Stromal cell of bone marrow (primary cell): ENCODE measurements at regions not wholly inside any gene's neighbourhood (a gene's known extent, or its start where the extent isn't known, plus 50 kb on each side); places are given as distances from the start of the nearest gene placed in this dataset.

Experiments
- DNase-seq: peaks from one replicate; pipeline ENCODE4 v3.0.0-alpha.2; 2012; ENCODE audit warnings: low read depth

DNA sequence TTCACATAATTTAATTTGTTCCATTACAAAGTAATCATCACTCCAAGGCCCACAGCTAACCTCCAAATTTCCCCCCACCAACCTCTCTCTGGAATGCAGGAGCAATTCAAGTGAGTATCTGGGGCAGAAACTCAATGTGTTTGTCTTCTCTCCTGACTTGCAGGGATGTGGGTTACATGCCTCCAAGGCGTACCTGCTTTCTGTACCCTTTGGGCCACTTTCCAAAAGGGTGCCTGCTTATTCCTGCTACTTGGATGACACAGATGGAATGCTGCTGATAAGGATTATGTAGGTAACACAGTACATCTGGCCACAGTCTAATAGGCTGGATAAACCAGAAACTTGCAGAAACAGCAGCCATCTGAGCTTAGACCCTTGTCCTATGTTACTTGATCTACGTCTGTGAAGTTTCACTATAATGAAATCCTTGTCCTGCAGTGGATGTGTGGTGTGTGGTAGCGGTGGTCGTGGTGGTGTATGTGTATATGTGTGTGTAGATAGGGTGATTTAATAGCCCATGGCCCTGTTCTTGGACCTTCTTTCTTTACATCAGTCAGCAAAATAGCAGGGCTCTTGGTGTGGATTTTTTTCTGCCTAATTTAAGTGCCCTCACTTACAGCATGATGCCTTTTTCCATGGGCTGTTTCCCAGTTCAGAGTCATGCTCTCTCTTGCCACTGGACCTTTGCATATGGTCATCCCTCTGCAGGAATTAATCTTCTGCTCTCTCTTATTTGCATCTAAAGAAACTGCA lies 175.9 kb downstream of the ZDHHC21 start:
- DNase-seq = no peak

DNA sequence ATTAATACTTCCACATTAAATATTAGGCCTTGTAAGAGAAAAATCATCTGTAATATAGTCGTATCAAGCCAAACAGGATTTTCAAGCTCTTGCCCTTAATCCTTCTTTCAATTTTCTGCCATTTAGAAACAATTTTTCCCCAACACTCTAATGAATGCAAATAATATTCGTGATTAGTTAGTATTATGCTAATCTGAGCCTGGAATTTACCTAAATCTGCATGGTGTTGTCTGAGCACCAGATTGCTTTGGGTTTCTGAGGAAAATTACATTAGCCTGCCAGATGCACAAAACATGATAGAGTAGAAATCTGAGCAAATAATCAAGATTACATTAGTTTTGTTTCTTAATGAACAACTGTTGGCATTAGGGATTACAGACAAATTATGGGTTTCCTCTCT lies 176.6 kb downstream of the ZDHHC21 start:
- DNase-seq = no peak

DNA sequence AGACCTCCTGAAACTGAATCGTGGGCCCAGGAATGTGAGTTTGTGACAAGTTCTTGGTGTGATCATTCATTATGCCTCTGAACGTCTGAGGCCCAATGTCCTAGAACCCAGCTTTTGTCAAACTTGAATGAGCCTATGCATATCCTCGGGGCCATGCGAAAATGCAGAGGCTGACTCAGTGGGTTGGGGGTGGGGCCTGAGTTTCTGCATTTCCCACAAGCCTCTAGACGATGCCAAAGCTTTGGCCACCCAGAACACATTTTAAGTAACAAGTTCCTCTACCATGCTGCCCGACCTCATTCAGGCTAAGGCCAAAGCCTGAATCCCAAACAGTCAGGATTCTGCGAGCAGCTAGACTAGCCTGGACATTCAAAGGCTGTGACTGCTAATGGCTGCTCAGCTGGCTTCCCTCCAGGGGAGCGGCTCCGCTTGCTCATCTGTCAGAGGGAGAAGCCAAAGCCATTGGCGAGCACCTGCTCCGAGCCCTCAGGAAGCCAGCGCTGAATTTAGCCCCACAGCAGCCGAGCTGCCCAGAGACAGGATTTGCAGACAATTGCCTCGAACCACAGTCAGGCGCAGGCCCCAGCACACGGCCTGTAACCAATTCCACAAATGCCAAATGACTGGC lies 177.5 kb downstream of the ZDHHC21 start:
- peak; percentile 19 for DNase-seq

DNA sequence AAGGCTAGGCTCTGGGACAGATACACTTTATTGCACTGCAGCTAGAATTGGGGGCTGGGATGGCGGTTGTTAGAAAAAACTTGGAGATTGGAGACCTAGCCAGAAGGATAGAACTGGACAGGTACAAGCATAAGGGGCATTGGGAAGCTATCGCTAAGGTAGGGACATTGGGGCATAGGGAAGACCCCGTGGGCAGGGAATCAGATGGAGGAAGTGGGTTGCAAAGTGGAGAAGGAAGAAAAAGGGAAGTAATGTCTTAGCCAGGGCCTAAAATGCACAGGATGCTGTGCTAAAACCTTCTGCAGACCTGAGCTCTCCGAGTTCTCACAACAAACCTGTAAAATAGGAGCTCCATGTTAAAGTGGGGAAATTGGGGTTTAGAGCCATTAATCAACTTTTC lies 178.2 kb downstream of the ZDHHC21 start:
- DNase-seq = no peak

DNA sequence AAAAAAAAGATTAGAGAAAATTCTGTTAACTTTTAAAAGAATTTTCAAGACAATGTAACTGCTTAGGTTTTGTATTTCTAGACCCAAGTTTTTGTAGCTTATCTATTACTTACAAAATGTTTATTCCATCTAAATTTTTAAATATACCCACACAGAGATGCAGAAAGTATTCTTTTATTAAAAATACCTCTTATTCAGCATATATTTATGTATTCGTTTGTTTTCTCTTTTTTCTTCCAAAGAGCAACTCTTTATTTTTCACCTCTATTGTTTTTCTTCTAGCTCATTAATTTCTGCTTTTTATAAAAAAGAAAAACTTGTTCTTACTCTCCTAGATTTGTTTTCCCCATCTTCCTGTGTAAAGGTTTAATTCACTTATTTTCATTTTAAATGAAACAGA lies 180.3 kb downstream of the ZDHHC21 start:
- no peak for DNase-seq

DNA sequence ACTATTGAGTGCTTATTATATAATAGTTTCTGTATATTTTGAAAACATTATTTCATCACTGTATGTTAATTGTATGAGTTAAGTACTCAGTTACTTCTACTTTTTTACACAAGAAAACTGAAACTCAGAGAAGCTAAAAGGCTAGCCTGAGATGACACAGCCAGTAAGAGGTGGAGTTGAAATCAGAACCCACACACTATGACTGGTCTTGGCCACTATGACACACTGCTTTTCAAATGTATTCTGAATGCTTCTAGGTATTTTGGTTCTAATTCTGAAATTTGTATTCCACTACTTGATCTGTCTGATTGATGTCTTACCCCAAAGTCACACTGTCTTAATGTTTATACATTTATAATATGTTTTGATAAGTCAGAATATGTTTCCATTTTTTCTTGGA lies 181.8 kb downstream of the ZDHHC21 start:
- peak; percentile 50 for DNase-seq

DNA sequence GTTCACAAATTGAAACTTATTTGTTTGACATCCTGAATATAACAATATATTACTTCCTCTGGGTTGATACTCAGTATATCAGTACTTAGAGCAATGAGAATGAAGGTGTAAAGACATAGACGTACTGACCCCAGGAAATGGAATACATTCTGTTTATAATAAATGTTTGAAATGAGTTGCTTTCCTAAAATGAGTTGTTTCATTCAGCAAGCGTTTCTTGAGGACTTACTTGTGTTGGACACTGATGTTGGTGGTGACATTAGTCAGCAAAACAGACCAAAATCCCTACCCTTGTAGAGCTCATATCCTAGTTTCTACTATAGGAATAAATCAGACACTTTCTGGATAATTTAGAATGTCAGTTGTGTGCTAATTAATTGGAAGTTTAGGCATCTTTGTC lies 184.3 kb downstream of the ZDHHC21 start:
- DNase-seq = no peak

DNA sequence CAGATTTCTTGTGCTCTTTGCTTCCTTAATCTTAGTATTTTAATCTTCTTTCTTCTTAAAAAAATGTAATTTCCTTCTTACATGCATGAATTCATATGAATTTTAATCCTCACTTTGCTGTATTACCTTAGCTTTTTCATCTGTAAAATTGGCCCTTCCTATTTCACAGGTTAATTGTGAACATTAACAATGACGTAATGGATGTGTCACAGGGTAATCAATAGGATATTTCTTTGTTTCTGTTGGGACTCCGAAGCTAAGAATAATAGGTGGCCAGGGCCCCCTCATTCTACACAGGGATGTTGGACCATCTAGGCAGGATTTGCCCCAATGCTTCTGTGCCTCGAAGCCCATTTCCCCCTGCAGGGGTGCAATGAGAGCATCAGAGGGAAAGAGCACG lies 187.4 kb upstream of the NFIB start:
- DNase-seq = no peak

DNA sequence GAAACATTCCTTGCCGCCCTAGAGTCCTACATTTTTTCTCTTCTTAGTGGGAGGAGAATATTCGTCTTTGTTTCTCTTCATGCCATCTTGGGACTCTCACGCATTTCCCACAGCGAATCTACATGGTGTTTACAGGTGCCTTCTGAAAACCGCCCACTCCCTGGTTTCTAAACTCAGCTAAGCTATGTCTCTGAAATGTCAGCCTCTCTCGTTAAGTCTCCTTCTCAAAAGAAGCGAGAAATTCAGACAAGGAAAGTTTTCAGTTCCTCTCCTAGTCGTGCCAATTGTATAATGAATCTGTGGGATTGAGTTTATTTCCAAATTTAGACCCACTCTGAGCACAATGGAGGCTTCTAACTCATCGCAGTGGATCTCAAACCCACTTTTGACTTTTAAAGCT lies 186.8 kb upstream of the NFIB start:
- no peak for DNase-seq

DNA sequence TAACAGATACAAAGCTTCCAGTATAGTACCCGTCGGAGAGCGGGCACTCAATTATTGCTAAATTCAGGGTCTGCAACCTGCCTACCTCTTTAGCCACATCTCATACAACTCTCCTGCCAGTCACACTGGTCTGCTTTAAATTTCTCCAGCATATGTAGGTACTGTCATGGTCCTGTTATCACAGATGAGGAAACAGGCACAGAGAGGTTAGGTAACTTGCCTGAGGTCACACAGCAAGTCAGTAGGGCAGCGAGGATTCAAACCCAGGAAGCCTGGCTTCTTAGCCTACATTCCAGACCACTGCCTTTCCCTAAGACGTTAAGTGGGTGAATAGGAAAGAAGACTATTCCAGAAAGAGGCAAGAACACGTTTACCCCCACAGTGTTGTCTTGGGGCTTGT lies 186.0 kb upstream of the NFIB start:
- DNase-seq = no peak

DNA sequence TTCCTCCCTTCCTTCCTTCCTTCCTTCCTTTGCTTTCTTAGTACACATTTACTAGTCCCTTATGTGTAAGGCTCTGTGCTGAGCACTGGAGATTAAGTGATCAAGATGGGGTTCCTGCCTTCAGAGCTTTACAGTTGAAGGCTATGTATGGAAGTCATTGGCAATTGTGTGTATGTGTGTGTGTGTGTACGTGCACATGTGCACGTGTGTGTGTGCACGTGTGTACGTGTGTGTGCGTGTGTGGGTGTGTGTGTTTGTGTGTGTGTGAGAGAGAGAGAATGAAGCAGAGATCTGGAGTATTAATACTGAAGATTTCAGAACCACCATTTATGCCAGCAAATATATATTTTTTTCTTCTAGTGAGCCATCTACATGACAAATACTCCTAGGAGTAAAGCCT lies 184.9 kb upstream of the NFIB start:
- DNase-seq = no peak

DNA sequence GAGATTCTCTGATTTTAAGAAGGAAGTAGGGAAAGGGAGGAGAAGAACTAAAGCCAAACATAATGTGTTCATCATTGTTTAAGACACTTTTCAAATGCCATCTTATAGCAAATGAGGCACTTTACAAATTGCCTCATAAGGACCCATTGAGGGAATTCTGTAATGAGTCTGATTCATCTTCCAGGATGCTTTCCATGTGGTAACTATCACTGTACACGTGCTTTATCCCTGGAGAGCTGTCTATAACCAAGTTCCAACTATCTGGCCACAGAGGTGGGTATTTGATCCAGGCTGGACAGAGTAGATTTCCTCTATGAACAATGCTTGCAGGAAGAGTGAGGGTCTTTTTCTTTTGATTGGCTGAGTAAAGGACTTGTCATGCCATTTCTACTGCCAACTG lies 183.5 kb upstream of the NFIB start:
- peak; percentile 37 for DNase-seq

DNA sequence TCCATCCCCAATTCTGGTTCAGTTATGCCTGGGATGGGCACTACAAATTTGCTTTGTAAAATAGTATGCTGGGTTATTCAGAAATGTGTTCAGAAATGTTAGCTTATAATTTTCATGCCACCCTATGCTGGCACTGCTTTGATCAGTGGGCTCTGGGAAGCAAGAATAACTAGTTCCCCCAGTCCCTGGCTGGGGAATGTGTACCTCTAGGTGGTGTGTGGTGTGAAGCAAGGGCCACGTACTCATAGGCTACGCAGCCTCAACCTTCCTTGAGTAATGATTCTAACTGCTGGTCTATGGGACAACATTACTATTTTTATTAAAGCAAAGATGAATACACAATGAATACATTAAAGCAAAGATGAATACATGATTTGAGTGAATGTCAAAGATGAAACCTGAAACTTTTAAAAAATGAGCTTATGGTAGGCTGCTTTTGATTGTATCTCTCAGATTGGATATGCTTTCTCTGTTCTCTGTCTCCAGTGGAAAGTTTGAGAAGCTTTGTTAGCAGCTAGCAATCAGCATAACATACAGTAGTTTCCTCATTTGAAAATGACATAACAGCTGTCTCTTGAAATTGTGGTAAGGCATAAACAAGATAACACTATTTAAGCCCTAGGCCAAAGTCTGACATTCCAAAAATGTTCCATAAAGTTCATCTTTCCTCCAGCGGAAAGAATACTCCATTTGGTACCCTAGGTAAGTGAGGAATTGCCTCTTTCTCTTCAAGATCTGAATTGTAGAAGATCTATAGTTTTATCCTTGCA lies 174.7 kb upstream of the NFIB start:
- DNase-seq = no peak

DNA sequence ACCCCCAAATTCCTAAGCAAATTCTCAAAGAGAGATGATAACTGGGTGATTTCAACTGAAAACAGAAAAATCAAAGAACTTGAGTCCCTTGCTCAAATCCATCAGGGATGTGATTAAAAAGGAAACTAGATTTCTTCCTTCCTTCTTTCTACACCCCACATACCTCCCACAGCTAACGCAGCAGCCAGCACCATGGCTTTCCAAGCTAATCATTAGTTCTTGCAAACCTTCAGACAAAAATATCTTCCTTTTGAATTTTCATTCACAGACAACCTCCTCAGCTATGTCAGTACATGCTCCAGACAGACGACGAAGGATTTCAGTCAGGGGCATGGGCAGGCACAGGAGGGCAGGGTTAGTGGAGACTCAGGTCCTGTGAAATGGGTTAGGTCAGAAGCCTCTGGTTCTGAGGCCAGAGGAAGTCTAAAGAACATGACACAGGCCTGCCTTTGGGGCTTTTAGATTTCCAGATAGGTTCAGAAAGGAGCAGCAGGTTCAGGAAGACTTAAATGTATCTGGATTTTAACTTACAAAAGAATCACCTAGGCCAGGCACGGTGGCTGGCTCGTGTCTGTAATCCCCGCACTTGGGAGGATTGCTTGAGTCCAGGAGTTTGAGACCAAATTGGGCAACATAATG lies 173.7 kb upstream of the NFIB start:
- no peak for DNase-seq

DNA sequence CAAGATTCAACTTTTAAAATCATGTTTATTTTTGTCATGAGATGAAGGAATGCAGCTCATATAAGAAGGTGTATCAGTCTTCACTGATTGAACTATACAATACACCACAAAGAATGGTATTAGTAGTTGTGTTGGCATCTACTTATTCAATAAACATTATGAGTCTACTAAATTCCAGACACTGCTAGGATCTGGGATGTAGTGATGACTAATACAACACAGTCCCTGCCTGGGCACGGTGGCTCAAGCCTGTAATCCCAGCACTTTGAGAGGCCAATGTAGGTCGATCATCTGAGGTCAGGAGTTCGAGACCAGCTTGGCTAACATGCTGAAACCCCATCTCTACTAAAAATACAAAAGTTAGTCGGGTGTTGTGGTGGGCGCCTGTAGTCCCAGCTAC lies 171.4 kb upstream of the NFIB start:
- DNase-seq = no peak

DNA sequence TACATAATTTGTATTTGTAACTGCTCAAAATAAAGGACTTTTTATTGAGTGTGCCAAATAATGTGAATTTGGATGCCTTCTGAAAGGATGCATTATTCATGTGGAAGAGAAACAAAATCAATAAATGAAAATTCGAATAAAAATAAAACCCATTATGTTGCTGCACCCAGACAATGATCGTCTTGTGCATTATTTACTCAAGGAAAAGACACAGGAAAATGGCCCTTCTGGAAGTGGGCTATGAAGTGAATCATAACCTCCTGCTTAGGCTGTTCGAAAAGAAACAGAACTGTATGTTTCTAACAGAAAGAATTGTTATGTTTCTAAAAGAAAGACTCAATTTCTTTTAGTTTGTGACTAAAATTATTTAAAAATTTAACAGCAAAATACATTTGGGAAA lies 168.9 kb upstream of the NFIB start:
- DNase-seq = no peak

DNA sequence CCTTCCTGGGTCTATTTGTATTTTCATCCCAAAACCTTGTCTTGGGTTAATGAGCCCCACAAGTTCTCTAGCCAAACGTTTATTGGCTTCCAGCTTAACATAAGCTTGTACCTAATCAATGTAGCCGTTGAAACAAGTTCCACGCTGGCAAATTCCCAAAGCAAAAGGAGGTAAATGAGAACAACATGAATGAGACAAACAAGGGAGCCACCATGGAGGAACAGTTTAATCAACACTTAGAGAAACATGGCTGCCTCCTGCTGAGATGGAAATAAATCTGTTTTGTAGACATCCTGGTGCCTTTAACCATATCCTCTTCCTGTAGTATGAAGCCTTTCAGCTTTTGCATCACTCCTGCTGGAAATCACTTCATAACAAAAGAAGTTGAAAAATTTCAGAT lies 166.6 kb upstream of the NFIB start:
- DNase-seq = no peak

DNA sequence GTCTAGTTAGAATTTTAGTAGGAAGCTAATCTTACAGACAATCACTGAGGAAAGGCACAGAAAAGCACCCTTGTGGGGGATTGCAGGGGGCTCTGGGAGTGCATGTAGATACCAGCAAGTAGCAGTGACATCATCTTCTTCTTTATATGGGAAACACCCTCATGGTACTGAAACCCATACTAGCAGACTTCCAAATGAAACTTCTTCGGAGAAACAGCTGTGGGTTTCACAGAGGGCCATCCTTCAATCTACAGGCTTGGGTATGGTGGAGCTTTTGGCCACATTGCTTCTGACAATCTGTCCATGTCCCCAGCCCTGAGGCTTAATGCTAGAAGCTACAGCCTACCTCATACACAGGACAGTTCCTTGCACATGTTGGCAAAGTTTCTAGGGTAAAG lies 165.2 kb upstream of the NFIB start:
- DNase-seq = no peak

DNA sequence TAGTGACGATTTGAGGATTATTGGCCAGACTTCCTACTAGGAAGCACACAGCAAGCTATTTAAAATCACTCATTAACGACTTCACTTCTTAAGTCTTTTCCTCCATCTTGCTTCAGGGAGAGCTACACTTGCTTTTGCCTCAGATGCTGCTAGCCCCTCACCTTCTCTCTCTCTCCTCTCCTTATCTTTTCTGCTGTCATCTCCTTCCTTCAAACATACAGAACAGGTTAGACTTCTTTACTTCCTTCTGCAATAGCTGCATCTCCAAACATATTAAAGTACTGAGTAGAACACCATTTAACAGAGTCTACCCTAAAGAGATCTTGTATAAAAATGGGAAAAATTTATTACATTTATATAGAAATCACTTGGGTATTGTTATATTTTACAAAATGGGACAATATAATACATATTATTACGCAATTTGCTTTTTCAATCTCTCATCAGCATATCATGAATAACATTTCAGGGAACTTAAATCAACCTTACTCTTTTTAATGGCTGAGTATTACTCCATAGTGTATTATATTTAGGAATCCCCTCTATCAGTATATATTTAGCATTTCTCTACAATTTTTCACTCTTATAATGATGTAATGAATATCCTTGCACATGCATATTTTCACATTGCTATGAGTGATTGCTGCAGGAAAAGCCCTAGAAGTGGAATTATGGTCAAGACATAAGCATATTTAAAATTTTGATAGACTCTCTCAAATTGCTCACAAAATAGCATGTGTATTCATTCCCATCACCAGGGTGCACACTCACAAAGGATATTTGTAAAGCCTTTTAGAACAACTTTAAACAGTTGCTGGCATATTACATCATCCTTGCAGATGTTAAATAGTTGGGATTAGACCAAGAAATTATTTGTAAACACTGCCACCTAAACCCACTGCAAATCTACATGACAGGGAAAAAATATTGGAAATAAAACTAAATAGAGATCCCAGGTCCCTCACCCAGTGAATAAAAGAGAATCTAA lies 164.5 kb upstream of the NFIB start:
- no peak for DNase-seq

DNA sequence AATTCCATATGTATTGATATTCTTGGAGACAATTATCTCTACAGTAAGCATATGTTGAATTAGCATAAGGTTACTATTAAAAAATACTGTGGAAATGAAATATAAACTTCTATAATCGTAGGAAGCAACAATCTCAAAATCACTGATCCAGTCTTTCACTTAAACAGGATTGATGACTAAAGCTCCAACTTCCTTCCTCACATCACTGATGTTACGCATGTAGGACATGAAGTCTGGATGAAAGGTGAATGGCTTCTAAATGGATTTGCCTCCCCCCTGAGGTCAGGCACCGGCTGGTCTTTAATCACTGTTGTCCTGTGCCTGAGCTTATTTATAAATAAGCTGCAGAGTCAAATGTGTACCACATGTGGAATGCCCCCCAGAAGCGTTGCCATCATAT lies 157.1 kb upstream of the NFIB start:
- DNase-seq = no peak

DNA sequence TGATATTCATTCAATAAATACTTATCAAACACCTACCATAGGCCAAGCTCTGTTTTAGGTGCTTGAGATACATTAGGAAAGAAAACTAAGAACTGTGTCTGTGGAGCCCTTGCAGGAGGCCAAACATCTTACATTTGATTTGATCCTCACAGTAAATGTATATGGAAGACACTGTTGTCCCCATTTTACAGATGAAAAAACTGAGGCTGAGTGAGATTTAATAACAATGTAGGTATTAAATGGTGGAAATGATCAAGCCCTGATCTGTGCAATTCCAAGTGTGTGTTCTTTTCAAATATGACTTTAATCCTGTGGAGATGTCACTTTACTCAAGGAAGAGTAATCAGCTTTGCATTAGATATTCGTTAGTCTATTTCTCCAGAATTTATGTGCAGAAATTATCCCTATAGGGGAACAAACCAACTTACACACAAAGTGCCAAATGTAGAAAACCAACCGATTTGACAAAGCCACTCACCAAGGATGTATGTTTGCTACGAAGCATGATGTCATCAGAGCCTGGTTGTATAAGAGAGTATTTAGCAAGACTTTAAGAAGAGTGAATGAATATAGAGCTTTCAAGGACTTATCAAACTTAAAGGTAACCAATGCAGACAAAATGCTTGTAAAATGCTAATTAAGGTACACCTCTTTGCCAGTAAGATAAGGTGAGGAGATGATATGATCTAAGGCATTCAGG lies 153.9 kb upstream of the NFIB start:
- no peak for DNase-seq
